ENCODE measurements at regions not wholly inside any gene's neighbourhood (a gene's known extent, or its start where the extent isn't known, plus 50 kb on each side); places are given as distances from the start of the nearest gene placed in this dataset.

DNA sequence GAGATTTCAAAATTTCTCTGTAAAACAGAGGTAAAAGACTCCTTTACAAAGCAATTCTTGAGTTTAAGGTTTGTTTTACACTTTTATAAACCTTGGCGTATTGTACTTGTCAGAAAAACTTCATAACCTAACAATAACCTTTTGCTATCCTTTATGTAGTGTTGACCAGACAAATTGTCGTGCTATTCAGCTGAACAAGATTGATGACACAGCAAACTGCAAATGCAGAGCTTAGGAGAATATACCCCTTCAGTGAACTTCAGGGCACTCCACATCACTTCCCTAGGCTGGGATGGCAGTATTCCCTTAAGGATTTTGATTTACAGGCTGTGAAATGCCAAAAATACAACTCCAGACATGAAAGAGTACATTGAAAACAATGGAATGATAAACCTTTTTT lies 89.2 kb upstream of the CDH18 start:
- no peaks in the 10 kb centered on the region for H3K27me3 ChIP-seq (ENCODE audit: insufficient read depth, low read depth)
- no peak overlapping the region for H3K27ac ChIP-seq
- TF ChIP-seq CTCF (conservative IDR thresholded peaks at IDR 0.05; ENCODE audit: low read depth, low read length) = no peak
- H3K9ac ChIP-seq = no peak overlapping the region
- H3K4me1 ChIP-seq (ENCODE audit: low read depth, poor library complexity, severe bottlenecking) = no peaks in the 10 kb centered on the region
- no peaks in the 10 kb centered on the region; the same call in 1 of the 2 replicates for H3K36me3 ChIP-seq (ENCODE audit: insufficient read depth)
- no peaks in the 10 kb centered on the region for H4K20me1 ChIP-seq (ENCODE audit: insufficient read depth)
- no peaks in the 10 kb centered on the region for H3K79me2 ChIP-seq (ENCODE audit: insufficient read depth, low read depth)
- no peak overlapping the region for H3K4me3 ChIP-seq (IDR thresholded peaks at IDR 0.05; ENCODE audit: insufficient read depth, low read depth, low read length)
- H3K4me2 ChIP-seq = no peak overlapping the region
- no peak overlapping the region for H2AFZ ChIP-seq (ENCODE audit: low read depth)

GRCh38 chr5:20056933-20057332 lies 68.9 kb upstream of the CDH18 start:
- no peak for TF ChIP-seq CTCF (conservative IDR thresholded peaks at IDR 0.05; ENCODE audit: low read depth, low read length)
- H3K27me3 ChIP-seq (ENCODE audit: insufficient read depth, low read depth) = no peaks in the 10 kb centered on the region
- no peak overlapping the region for H3K4me2 ChIP-seq
- no peak overlapping the region for H3K9ac ChIP-seq
- H3K4me1 ChIP-seq (ENCODE audit: low read depth, poor library complexity, severe bottlenecking) = no peaks in the 10 kb centered on the region
- no peak overlapping the region for H3K4me3 ChIP-seq (IDR thresholded peaks at IDR 0.05; ENCODE audit: insufficient read depth, low read depth, low read length)
- no peaks in the 10 kb centered on the region for H4K20me1 ChIP-seq (ENCODE audit: insufficient read depth)
- no peak overlapping the region for H3K27ac ChIP-seq
- H3K36me3 ChIP-seq (ENCODE audit: insufficient read depth) = no peaks in the 10 kb centered on the region
- H2AFZ ChIP-seq (ENCODE audit: low read depth) = no peak overlapping the region
- no peaks in the 10 kb centered on the region for H3K79me2 ChIP-seq (ENCODE audit: insufficient read depth, low read depth)

DNA sequence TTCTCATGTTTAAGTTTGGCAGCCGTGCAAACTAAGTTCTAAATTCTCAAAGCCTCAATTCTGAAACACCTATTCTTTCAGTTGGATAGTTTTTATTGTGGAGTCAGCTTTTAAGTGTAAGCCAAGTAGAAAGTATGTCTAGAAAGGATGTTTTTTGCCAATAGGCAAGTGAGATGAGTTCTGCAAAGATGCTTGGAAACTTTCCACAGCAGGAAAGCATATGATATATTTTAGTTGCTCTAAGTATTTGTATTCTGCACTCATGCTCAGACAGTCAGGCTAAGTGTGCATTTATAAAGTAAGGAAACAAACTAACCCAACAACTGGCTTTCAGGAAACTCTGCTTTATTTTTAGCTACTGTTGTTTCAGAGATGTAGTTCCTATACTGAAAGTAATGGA lies 67.3 kb upstream of the CDH18 start:
- no peak overlapping the region for H3K27ac ChIP-seq
- H3K4me3 ChIP-seq (IDR thresholded peaks at IDR 0.05; ENCODE audit: insufficient read depth, low read depth, low read length) = no peak overlapping the region
- no peak overlapping the region for H3K4me2 ChIP-seq
- H4K20me1 ChIP-seq (ENCODE audit: insufficient read depth) = no peaks in the 10 kb centered on the region
- H3K9ac ChIP-seq = no peak overlapping the region
- H2AFZ ChIP-seq (ENCODE audit: low read depth) = no peak overlapping the region
- TF ChIP-seq CTCF (conservative IDR thresholded peaks at IDR 0.05; ENCODE audit: low read depth, low read length) = no peak
- no peaks in the 10 kb centered on the region for H3K36me3 ChIP-seq (ENCODE audit: insufficient read depth)
- no peaks in the 10 kb centered on the region for H3K27me3 ChIP-seq (ENCODE audit: insufficient read depth, low read depth)
- H3K79me2 ChIP-seq (ENCODE audit: insufficient read depth, low read depth) = no peaks in the 10 kb centered on the region
- no peaks in the 10 kb centered on the region for H3K4me1 ChIP-seq (ENCODE audit: low read depth, poor library complexity, severe bottlenecking)

- no peaks in the 10 kb centered on the region for H3K36me3 ChIP-seq (ENCODE audit: insufficient read depth)
- H3K4me2 ChIP-seq = no peak overlapping the region
- H3K4me3 ChIP-seq (IDR thresholded peaks at IDR 0.05; ENCODE audit: insufficient read depth, low read depth, low read length) = no peak overlapping the region
- no peaks in the 10 kb centered on the region for H3K4me1 ChIP-seq (ENCODE audit: low read depth, poor library complexity, severe bottlenecking)
- H3K27ac ChIP-seq = no peak overlapping the region
- no peak overlapping the region for H3K9ac ChIP-seq
- H3K79me2 ChIP-seq (ENCODE audit: insufficient read depth, low read depth) = no peaks in the 10 kb centered on the region
- no peak for TF ChIP-seq CTCF (conservative IDR thresholded peaks at IDR 0.05; ENCODE audit: low read depth, low read length)
- no peaks in the 10 kb centered on the region for H3K27me3 ChIP-seq (ENCODE audit: insufficient read depth, low read depth)
- H4K20me1 ChIP-seq (ENCODE audit: insufficient read depth) = no peaks in the 10 kb centered on the region
- H2AFZ ChIP-seq (ENCODE audit: low read depth) = no peak overlapping the region
Observed at GRCh38 chr5:20050262-20050661, 62.3 kb upstream of the CDH18 start.

DNA sequence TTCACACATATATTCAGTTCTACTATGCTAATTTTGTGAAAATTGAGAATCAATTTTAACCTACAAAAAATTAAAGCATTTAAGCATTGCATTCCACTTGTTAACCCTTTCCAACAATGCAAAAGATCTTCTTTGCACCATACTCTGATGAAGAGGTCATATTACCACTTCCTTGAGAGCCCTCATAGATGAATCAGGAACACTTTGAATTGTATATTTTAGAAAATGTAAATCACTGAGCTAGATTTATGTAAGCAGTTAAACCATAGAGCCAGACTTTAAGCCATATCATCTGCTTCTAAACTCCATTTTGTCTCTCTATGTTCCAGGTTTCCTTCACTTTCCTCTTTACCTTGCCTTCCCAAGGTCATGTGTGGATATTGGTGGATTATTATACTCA lies 56.5 kb upstream of the CDH18 start:
- Histone ChIP-seq H4K20me1 (ENCODE audit: insufficient read depth) (no peaks in the 10 kb centered on the region), H3K27me3 (ENCODE audit: insufficient read depth, low read depth) (no peaks in the 10 kb centered on the region), H3K4me2 (no peak overlapping the region), H3K79me2 (ENCODE audit: insufficient read depth, low read depth) (no peaks in the 10 kb centered on the region), H3K9ac (no peak overlapping the region), H3K4me1 (ENCODE audit: low read depth, poor library complexity, severe bottlenecking) (no peaks in the 10 kb centered on the region), H3K36me3 (ENCODE audit: insufficient read depth) (no peaks in the 10 kb centered on the region), H3K27ac (no peak overlapping the region), H3K4me3 (IDR thresholded peaks at IDR 0.05; ENCODE audit: insufficient read depth, low read depth, low read length) (no peak overlapping the region), H2AFZ (ENCODE audit: low read depth) (no peak overlapping the region)
- no peak for TF ChIP-seq CTCF (conservative IDR thresholded peaks at IDR 0.05; ENCODE audit: low read depth, low read length)

Data from KMS-11 (cell line).